GM19324 (cell line): ENCODE measurements at regions not wholly inside any gene's neighbourhood (a gene's known extent, or its start where the extent isn't known, plus 50 kb on each side); places are given as distances from the start of the nearest gene placed in this dataset.
"Not testable (repeated sequence)": the region's sequence is repeated elsewhere in the genome, so short reads cannot be mapped to it uniquely, and the experiment has no call there.

ENCODE experiments used
- ATAC-seq: cut with Tn5 transposase; IDR thresholded peaks from one replicate; pipeline ENCODE4 v1.9.1; 2021; ENCODE audit warnings: mild to moderate bottlenecking, moderate library complexity; ENCODE audit not compliant: unreplicated experiment, low FRiP score

GRCh38 chr2:51289045-51289444, 257.1 kb upstream of the NRXN1 start:
- no peak for ATAC-seq

DNA sequence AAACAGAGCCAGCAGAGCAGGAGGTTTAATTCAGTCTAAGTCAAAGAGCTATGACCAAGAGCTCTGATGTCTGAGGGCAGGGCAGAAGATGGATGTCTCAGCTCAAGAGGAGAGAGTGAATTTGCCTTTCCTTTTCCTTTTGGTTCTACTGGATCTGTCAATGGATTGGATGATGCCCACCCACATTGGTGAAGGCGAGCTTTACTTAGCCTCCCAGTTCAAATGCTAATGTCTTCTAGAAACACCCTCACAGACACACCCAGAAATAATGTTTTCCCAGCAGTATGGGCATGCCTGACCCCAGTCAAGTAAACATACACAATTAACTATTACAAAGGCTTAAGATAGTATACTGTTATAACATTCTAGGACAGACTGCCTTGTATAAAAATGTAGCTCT, 236.3 kb upstream of the NRXN1 start:
- no peak for ATAC-seq

DNA sequence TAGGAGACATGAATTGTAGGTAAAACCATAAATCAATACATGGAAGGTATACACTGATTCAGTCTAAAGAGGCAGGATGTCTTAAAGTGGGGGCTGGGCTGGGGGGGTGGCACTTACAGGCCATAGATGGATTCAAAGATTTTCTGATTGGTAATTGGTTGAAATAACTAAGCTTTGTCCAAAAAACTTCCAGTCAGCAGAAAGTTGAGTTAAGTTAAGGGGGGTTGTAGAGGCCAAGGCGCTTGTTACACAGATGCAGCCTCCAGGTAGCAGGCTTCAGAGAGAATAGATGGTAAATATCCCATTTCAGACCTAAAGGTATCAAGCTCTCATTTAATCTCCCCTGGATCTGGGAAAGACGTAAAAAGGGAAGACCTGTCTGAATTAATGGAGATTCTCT, 233.6 kb upstream of the NRXN1 start:
- no peak for ATAC-seq

DNA sequence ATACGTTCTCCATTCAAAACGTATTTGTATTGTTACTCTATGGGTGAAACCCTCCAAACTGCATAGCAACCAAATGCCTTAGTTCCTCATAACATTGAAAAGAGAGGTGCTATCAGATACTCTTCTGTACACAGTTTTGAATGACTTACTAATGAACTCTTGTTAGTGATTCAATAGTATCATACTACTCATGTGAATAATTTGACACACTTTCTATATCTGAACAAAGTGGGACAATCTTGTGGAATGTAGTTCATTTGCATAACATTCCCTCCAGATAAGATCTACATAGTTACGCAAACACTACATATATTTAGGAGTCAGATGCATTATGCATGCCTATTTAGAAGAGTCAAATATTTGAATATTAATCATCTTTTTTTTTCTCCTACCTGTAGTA, 232.0 kb upstream of the NRXN1 start:
- no peak for ATAC-seq

- ATAC-seq: not testable (repeated sequence)
These were observed 231.2 kb upstream of the NRXN1 start for GRCh38 chr2:51263101-51263500.

DNA sequence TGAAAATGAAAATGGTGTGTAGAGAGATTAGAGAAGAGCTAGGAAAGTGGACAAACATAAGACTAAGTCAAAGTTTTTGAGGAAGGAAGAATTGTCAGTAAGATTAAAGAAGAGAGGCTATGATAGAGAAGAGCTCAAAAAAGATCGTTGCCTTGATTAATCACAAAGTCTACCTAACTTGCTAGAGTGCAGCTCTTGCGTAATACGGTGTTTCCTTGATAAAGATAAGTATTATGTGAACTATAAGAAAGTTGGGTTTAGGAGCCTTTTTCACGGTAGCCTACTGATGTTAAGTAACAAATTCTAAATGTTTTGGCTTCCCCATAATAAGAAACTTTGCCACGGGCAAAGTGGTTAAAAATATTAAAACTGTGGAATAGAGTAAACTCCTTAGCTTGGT, 226.4 kb upstream of the NRXN1 start:
- no peak for ATAC-seq

- ATAC-seq: no peak
These were observed 224.8 kb upstream of the NRXN1 start for GRCh38 chr2:51256736-51257135.

- ATAC-seq: no peak
These were observed 219.4 kb upstream of the NRXN1 start for GRCh38 chr2:51251356-51251755.

DNA sequence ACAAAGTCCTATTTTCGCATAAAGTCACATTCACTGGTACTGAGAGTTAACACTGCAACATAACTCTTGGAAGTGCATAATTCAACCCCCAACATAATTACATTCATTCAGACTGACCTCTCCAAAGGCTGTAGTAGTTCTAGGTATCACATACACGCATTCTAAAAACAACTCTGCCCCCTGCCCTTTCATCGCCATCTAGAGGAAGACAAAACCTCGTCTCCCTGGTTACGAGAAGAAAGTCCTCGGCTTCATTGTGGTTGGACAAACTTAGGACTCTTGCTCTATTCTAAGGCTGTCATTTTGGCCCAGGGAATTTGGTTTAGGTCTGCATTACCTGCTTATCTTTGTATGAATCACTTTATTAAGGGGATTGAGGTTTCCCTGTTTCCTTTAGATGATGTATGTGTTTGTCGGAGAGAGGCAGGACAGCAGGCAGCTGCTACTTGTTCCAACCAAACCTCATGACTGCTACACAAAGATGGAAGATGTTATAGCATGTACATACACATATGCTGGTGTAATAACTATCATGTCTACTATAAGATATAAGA, 215.4 kb upstream of the NRXN1 start:
- ATAC-seq: no peak

GRCh38 chr2:51243892-51244535, 212.1 kb upstream of the NRXN1 start:
- no peak for ATAC-seq

GRCh38 chr2:51237626-51238271, 205.8 kb upstream of the NRXN1 start:
- no peak for ATAC-seq

- no peak for ATAC-seq
These were observed 200.1 kb upstream of the NRXN1 start for GRCh38 chr2:51232027-51232426.

GRCh38 chr2:51231071-51231470, 199.1 kb upstream of the NRXN1 start:
- no peak for ATAC-seq

- no peak for ATAC-seq
These were observed 193.4 kb upstream of the NRXN1 start for GRCh38 chr2:51225377-51225776.

- no peak for ATAC-seq
These were observed 192.9 kb upstream of the NRXN1 start for GRCh38 chr2:51224790-51225189.

DNA sequence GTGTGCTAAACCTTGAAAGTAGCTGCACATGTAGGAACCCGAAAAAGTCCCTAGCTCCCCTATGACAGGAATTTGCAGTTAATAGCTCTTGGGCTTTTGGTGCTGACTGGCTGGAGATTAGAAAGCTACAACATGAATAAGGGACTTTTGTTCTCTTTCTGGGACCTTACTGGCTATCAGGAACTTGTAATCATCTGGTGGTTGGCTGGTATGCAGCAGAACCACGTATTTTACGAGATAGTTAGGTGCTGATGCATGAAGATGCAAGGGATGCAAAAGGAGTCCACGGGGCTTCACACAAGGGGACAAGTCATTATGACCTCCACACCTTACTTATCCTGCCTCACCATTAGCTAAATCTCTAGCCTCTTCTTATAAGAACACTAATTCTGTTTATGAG, 190.2 kb upstream of the NRXN1 start:
- no peak for ATAC-seq

- ATAC-seq: no peak
These were observed 188.7 kb upstream of the NRXN1 start for GRCh38 chr2:51220606-51221005.

GRCh38 chr2:51220080-51220479, 188.1 kb upstream of the NRXN1 start:
- no peak for ATAC-seq

- ATAC-seq: no peak
These were observed 187.5 kb upstream of the NRXN1 start for GRCh38 chr2:51219468-51219867.

GRCh38 chr2:51218047-51218446, 186.1 kb upstream of the NRXN1 start:
- ATAC-seq: no peak

GRCh38 chr2:51213826-51214225, 181.9 kb upstream of the NRXN1 start:
- ATAC-seq: no peak

DNA sequence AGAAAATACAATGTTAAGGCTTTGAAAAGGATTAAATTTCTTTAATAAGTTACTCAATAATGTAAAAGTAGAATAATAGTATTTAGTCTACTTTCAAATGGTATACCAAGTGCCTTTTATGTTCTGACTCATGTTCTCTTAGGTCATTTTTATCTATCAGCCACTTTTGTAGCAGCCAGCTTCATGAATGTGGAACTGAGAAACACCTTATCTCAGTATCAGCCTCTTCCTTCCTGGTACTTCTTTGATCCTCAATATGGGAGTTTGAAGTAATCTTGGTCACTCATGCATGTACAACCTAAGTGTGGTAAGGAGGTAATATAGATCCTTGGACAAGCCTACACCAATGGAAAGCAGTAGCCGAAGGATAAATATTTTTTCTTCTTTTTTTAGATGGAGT, 180.4 kb upstream of the NRXN1 start:
- ATAC-seq: no peak
